Left forelimb (tissue), 1 donor: ENCODE measurements at regions not wholly inside any gene's neighbourhood (a gene's known extent, or its start where the extent isn't known, plus 50 kb on each side); places are given as distances from the start of the nearest gene placed in this dataset.

ENCODE experiments used
- DNase-seq: peaks from one replicate; pipeline ENCODE4 v3.0.0-alpha.2; 2018; ENCODE audit warnings: low spot score

DNA sequence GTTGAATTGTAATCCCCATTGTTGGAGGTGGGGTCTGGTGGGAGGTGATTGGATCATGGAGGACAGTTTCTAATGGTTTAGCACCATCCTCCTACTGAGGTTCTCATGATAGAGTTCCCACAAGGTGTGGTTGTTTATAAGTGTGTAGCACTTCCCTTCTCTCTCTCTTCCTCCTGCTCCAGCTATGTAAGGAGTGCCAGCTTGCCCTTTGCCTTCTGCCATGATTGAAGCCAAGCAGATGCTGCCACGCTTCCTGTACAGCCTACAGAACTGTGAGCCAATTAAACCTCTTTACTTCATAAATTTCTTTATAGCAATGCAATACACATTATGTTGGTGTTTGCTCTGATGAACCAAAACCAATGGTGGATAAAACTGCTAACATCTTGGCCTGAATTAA, 238.2 kb downstream of the EFNB2 start:
- DNase-seq, result no peak

- no peak for DNase-seq
Observed at GRCh38 chr13:106296723-106297122, 238.7 kb downstream of the EFNB2 start.

DNA sequence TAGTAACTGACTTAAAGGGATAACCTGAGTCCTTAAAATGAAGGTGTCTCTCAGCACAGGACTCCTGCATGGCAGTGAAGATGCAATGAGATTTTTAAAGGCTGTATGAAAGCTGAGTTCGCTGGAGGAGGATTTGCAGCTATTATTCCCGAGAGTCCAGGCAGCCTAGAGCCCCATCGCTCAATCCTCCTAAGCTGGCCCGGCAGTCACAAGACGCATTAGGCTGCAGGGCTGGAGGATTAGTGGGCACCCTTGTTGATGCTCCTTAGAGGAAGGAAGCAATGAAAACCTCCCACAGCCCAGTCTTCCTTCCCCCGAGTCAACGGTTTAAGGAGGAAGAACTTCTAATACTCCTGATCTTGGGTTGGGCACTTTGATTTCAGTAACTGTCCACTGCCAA, 239.5 kb downstream of the EFNB2 start:
- no peak for DNase-seq

DNA sequence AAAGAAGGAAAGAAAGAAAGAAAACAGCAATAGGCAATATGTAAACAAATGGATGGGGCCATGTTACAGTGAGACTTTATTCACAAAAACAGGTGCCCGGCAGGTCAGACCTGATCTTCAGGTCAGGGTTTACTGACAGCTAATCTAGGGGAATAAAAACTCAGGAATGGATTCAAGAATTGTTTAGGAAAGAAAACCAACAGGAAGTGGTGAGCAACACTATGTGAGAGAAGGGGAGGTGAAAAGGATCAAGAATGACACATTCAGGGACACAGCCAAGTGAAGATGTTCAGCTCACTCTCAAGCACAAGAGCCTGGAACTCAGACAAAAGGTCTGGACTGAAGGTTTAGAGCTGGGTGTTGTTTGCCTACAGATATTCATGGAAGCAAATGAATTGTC, 244.5 kb downstream of the EFNB2 start:
- DNase-seq, result no peak

DNA sequence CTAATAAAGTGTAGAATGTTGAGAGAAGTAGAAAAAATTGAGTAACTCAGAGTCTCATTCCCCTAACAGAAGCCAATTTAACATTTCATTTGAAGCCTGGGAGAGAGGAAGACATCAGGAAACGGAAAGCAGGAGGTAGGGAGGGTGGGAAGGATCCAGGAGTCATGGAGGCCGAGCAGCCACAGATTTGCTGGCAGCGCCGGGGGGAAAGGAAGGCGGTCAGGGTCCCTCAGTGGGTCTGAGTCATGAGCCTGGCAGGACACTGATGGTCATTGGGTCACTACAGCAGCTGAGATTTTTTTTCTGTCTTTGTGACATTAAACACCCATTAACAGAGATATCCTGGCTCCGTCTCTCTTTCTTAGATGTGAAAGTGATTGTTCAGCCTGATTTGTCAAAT, 248.1 kb downstream of the EFNB2 start:
- no peak for DNase-seq

DNA sequence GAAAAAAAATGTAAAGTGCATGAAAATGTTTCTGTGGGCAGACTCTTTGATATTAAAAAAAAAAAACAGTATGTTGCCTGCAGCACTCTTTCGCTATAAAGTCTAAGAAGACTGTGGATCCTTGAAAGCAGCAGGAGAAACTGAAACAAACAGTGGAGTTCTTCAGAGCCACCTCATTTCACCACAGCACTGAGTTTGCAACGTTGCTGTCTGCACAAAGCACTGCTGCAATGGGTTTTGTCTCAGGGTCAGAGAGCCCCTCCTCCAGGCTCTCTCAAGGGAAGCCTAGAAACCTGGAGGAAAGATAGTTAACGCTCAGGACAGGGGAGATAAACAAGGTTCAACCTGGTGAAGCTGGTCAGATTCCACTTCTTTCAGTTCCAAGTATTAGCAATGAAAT, 248.7 kb downstream of the EFNB2 start:
- DNase-seq, result no peak

DNA sequence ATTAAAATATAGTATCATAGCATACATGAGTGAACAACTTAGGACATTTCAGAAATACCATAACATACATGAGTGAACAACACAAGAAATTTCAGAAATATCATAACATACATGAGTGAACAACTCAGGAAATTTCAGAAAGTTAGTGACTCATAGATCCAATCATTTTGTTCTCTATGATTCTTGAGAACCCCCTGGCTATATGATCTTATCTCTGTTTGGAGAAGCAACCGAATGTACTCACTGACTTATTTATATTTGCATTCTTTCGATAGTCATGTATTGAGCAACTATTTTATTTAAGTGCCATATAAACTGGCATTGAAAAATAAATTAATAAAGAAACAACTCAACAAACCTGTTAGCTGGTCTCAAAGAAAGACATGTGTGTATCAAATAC, 251.1 kb downstream of the EFNB2 start:
- no peak for DNase-seq

DNA sequence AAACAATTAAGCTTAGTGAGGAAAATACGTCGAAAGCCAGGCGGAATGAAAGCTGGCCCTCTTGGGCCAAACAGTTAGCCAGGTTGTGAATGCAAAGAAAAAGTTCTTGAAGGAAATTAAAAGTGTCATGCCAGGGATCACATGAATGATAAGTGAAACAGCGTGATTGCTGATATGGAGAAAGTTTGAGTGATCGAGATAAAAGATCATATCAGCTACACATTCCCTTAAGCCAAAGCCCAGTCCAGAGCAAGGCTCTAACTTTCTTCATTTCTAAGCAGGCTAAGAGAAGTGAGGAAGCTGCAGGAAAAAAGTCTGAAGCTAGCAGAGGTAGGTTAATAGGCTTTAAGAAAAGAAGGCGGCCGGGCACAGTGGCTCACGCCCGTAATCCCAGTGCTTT, 254.0 kb downstream of the EFNB2 start:
- DNase-seq, result no peak

- no peak for DNase-seq
Observed at GRCh38 chr13:106277484-106278154, 257.8 kb downstream of the EFNB2 start.

- no peak for DNase-seq
Observed at GRCh38 chr13:106276876-106277275, 258.6 kb downstream of the EFNB2 start.

DNA sequence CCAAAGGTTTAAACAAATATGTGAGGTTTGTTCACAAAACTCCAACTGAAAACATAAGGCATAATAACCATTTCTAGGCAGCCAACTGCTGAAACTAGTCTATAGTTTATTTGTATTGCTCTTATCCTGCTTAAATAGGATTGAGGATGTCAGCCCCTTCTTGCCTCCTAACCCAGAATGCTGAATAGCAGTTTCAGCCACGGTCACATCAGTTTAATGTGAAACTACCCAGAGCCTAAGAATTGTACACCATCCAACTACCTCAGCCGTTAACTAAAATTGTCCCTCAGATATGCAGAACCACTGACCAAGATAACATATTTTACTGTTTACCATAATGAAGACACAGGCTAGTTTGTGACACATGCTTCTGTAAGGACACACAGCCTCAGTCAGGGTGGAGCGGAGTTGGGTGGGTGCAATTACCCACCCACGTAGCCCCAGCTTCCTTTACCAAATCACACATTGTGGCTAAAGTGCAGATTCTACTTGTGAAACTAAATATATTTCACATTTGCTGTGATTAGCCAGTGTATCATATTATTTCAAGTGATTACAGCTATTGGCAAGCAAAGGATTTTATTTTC, 259.9 kb downstream of the EFNB2 start:
- no peak for DNase-seq

GRCh38 chr13:106274551-106275203, 260.8 kb downstream of the EFNB2 start:
- DNase-seq, result no peak

GRCh38 chr13:106263801-106264200, 271.7 kb downstream of the EFNB2 start:
- DNase-seq, result no peak

- no peak for DNase-seq
Observed at GRCh38 chr13:106262886-106263285, 272.6 kb downstream of the EFNB2 start.

GRCh38 chr13:106261450-106261849, 274.0 kb downstream of the EFNB2 start:
- no peak for DNase-seq

DNA sequence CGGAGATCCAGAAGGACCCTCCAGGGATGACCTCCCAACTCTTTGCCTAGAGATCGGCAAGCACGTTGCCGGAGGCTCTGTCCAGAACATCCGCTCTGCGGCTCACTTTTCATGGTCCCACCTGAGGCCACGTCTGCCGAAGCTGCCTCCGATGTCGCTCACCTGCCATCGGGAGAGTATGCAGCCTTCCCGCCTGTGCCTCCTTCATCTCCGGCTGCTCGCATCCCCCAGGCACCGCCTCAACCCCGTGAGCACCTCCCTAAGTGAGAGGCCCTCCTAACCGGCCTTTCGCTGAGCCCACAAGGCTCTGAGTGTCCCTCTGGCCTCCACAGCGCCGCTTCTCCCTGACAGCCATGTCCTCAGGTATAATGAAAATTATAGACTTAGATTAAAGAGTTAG, 275.1 kb downstream of the EFNB2 start:
- DNase-seq, result no peak

DNA sequence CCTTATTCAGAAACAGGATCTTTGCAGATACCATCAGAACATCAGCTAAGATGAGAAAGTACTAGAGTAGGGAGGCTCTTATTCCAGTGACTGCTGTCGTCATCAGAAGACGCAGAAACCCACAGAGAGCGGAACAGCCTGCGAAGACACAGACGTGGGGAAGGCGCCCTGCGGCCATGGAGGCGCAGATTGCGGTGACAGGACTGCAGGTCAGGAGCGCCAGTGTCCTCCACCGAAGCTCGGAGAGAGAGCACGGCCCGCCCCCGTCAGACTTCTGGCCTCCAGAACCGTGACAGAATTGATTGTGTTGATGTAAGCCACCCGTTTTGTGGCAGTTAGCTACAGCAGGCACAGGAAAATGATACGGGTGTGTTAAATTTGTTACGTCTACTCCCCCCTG, 275.5 kb downstream of the EFNB2 start:
- no peak for DNase-seq

DNA sequence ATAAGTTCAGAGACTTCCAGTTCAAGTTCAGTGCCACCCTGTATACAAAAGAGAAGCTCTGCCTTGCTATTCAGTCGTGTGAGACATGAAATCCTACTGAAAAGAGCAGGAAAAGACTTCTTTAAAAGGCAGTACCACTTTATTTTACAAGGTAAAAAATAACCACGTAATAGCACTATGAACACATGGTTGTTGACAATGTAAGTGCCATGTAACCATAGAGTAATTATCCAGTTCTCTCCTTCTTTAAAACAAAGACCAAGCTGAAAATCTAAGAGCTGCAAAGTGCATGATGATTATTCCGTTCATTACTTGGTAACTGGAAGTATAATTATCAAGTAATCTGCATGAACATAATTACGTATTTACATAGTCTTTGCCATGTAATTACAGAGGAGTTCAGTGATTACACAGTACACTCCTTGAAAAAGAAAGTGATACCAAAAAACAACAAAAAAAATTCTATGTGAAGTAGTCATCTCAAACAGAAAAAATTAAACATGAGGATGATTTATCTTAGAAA, 288.7 kb downstream of the EFNB2 start:
- no peak for DNase-seq

- DNase-seq, result no peak
Observed at GRCh38 chr13:106246242-106246641, 289.2 kb downstream of the EFNB2 start.

DNA sequence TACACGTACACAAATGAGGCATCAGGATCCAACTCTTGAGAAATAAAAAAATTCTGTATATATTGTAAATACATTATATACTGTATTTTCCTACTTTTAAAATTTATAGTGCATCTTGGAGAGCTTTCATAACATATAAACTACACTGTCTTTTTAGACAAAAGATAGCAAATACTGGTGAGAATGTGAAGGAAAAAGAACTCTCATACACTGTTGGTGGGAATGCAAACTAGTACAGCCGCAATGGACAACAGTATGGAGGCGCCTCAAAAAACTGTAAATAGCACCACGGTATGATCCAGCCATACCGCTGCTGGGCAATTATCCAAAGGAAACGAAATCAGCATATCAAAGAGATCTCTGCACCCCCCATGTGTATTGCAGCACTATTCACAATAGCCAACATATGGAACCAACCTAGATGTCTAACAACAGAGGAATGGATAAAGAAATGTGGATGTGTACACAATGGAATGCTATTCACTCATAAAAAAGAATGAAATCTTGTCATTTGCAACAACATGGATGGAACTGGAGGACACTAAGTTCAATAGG, 292.4 kb downstream of the EFNB2 start:
- DNase-seq, result no peak

DNA sequence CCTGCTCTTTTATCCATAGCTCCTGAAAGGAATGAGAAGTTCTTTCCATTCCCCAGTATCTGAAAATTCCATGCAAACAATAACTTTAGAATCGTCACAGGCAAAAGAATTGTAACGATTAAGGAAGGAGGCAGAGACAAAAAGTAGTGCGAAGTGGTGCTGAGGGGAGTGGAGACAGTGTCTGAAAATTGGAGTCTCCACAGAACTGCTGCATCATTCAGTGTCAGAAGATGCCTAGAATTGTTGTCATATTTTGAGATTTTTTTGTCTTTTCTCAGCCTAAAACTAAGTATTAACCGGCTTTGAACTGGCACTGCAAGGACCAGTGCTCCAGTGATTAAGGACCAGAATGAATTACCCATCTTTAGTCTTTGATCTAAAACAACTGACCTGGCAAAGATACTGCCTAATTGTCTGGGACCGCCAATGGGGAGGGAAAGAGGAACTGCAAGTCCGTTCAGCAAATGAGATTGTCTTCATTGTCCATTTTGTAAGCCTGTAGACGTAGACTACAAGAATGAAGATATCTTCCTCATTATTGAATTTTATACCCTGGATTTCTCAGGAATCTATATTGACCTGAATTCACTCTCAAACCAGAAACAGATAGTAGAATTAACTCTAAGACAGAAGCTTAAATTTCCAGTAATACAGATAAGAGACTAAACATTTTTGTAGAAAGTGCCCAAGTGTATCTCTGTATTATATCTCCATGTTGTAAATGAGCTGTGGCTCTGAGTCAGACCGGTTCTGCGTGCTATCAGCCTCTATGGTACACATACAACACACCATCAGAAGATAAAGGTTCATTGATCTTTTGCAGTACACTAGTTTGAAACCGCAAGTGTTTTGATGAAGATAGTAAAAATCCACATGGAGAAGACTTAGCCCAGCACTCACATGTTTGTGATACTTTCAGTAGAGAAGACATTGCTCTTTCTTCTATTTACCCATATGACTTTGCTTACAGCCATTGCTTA, 293.2 kb downstream of the EFNB2 start:
- DNase-seq, result no peak

DNA sequence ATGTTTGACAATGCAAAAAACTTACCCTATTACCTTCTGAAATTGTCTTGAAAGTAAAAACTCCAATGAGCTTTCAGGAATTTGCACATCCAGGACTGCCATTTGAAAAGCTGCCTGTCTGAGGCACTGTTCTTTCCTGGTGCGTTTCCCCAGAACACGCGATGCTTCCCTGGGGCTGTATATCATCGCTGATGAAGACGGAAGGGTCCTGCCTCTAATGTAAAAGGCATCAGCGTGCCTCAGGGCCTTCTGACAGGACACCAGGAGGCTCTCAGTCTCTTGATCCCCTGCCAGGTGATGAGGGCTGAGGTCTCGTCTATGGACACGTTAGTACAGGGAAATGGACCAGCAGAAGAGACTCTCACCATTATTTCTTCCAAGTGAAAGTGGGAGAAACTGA, 296.8 kb downstream of the EFNB2 start:
- no peak for DNase-seq
